Psoas muscle (tissue), 7 donors: ENCODE measurements at regions not wholly inside any gene's neighbourhood (a gene's known extent, or its start where the extent isn't known, plus 50 kb on each side); places are given as distances from the start of the nearest gene placed in this dataset.

Experiments
- ATAC-seq, 4 donors: fragments of 200-7000 bp; cut with Tn5 transposase; one replicate each; pipeline ENCODE4 v1.9.1; 2020; ENCODE audit warnings: moderate library complexity in 3 of 4, mild to moderate bottlenecking in 2 of 4
- DNase-seq, 2 donors: peaks; one replicate each; pipeline ENCODE4 v3.0.0-alpha.2; 2020
- H3K27ac ChIP-seq: fragments of 200-600 bp; one replicate; pipeline ENCODE4 v1.8.0; 2022
- H3K27me3 ChIP-seq, 3 donors: fragments of 200-600 bp in 1 of 3; one replicate each; pipeline versions ENCODE4 v1.6.1 to v1.8.0; 2013 to 2022; ENCODE audit warnings: low read length in 2 of 3, mild to moderate bottlenecking in 2 of 3, moderate library complexity in 1 of 3; ENCODE audit not compliant: insufficient read depth in 3 of 3
- H3K36me3 ChIP-seq, 2 donors: fragments of 200-600 bp in 1 of 2; one replicate each; pipeline versions ENCODE4 v1.6.1 to v1.8.0; 2013 to 2022; ENCODE audit warnings: low read depth in 1 of 2, mild to moderate bottlenecking in 1 of 2, moderate library complexity in 1 of 2; ENCODE audit not compliant: insufficient read depth in 1 of 2
- H3K4me1 ChIP-seq: fragments of 200-600 bp; one replicate; pipeline ENCODE4 v1.8.0; 2022
- H3K4me3 ChIP-seq: fragments of 200-600 bp; one replicate; pipeline ENCODE4 v1.8.0; 2022; ENCODE audit warnings: mild to moderate bottlenecking
- H3K9me3 ChIP-seq: fragments of 200-600 bp; one replicate; pipeline ENCODE4 v1.8.0; 2022
- WGBS, 3 donors: extraction: QIAGEN DNeasy Blood & Tissue Kit; methylation state at CpG; one replicate each; pipeline versions ENCODE4 v1.1.6 to v1.1.7; 2013; 5-methylcytosine and 5-hydroxymethylcytosine counted together
- intact Hi-C, 2 donors: fragments of 100-400 bp; cut with DNase I; formaldehyde crosslinking; loops; one replicate each; pipeline versions ENCODE4 v1.11.0 to v1.14.2; 2022
- TF ChIP-seq, protein P1 (sequence below): fragments of 200-600 bp; IDR thresholded peaks from one replicate; pipeline ENCODE4 v1.8.0; 2022; ENCODE audit warnings: antibody characterized with exemption
- donor health status: healthy with polysubstance abuse.
- donor health status: DM: no; HTN: no; CAD: no; lungs with moderate emphysema.
- donor health status: Bipolar disorder and iron deficiency.
- donor health status: healthy.
- donor health status: DM: yes; HTN: yes; CAD: no.
- donor health status: DM: no; HTN: no; CAD: no.
- donor health status: DM: yes; HTN: yes; CAD: no.

DNA sequence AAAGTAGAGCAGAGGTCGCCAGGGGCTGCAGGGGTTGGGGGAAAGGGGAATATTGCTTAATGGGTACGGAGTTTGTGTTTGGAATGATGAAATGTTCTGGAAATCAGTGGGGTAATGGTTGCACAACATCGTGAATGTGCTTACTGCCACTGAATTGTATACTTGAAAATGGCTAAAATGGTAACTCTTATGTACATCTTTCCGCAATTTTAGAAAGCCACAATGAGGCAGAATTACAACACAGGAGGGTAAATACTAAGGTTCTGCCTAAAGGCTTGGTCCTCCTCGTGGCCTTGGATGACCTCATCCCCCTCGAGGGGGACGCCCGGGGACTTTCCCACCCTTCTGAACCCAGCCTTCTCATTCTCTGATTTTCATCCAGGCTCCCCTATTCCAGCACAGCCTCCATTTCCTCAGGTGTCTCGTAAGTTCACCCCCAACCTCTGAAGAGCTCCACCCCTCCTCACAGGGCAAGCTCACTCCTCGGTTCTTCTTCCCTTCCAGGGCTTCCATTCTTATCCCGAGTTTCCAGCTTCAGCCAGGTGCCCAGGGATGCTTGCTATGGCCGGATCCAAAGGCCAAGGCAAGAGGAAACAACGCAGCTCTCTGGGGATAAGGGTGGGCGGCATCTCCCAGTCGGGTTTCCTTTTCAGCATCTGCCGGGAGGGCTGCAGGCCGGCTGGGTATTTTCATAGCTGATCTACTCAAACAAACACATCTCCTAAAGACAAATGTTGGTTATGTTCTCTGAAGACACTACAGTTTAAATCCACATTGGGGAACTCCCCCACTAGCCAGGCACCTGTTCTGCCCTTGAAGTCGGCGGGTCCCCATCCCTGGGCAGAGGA lies 71.3 kb upstream of the ACSL1 start:
- ATAC-seq (no peak), DNase-seq (no peak)
- intact Hi-C loops, result no loop called here
- TF ChIP-seq, protein P1, sequence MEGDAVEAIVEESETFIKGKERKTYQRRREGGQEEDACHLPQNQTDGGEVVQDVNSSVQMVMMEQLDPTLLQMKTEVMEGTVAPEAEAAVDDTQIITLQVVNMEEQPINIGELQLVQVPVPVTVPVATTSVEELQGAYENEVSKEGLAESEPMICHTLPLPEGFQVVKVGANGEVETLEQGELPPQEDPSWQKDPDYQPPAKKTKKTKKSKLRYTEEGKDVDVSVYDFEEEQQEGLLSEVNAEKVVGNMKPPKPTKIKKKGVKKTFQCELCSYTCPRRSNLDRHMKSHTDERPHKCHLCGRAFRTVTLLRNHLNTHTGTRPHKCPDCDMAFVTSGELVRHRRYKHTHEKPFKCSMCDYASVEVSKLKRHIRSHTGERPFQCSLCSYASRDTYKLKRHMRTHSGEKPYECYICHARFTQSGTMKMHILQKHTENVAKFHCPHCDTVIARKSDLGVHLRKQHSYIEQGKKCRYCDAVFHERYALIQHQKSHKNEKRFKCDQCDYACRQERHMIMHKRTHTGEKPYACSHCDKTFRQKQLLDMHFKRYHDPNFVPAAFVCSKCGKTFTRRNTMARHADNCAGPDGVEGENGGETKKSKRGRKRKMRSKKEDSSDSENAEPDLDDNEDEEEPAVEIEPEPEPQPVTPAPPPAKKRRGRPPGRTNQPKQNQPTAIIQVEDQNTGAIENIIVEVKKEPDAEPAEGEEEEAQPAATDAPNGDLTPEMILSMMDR, result no peak
- Histone ChIP-seq H3K4me1 (peaks cover 5% of the 10 kb centered on the region), H3K4me3 (no peak overlapping the region), H3K36me3 (no peaks in the 10 kb centered on the region), H3K27ac (no peak overlapping the region), H3K27me3 (no peaks in the 10 kb centered on the region), H3K9me3 (no peaks in the 10 kb centered on the region)
- 65 to 74% (median 71%) methylated on average over 19 of the region's 19 CpGs for WGBS, 3 donors

DNA sequence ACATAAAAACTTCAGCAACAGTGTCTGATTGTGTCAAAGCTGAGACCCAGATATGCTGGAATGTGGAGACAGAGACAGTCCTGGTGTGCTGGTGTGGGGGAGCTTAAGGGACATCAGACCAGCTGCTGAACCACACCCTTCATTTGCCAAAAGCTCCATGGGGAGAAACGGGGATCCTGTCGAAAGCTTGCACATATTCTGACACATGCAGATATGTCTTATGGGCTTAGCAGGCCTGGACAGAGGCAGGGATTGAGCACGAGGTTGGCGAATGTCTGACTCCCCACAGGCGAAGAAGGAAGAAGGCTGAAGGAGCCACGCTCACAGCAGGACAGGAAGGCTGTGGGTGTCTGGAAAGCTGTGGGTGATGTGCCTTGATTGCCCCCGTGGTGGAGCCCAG lies 72.1 kb upstream of the ACSL1 start:
- Histone ChIP-seq H3K9me3 (no peaks in the 10 kb centered on the region), H3K4me1 (peaks cover 5% of the 10 kb centered on the region), H3K4me3 (no peak overlapping the region), H3K36me3 (no peaks in the 10 kb centered on the region), H3K27me3 (no peaks in the 10 kb centered on the region), H3K27ac (no peak overlapping the region)
- no peak for DNase-seq
- 47 to 57% (median 47%) methylated on average over 7 of the region's 7 CpGs for WGBS, 3 donors
- no peak for ATAC-seq
- TF ChIP-seq, protein P1, result no peak
- intact Hi-C loops, result no loop called here

DNA sequence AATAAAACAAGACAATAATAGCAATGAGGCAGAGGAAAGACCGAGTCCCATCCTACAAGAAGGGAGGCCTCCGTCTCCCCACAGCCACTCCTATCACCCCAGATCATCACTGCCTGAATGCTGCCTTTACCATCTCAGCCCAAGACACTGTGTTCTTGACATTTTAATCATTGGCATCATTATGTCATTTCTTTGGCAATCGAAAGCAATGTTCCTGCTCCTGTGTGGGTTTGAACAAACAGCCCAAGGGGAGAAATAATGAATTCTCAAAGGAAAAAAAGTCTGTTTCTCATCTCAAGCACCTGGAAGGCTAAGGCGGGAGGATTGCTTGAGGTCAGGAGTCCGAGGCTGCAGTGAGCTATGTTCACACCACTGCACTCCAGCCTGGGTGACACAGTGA lies 73.0 kb upstream of the ACSL1 start:
- TF ChIP-seq, protein P1, result no peak
- ATAC-seq, result no peak
- Histone ChIP-seq H3K27ac (no peak overlapping the region), H3K4me1 (peaks cover 5% of the 10 kb centered on the region), H3K27me3 (no peaks in the 10 kb centered on the region), H3K9me3 (no peaks in the 10 kb centered on the region), H3K4me3 (no peak overlapping the region), H3K36me3 (no peaks in the 10 kb centered on the region)
- intact Hi-C loops, result no loop called here
- no peak for DNase-seq
- WGBS, 3 donors, result 71 to 85% (median 78%) methylated on average over 5 of the region's 5 CpGs

DNA sequence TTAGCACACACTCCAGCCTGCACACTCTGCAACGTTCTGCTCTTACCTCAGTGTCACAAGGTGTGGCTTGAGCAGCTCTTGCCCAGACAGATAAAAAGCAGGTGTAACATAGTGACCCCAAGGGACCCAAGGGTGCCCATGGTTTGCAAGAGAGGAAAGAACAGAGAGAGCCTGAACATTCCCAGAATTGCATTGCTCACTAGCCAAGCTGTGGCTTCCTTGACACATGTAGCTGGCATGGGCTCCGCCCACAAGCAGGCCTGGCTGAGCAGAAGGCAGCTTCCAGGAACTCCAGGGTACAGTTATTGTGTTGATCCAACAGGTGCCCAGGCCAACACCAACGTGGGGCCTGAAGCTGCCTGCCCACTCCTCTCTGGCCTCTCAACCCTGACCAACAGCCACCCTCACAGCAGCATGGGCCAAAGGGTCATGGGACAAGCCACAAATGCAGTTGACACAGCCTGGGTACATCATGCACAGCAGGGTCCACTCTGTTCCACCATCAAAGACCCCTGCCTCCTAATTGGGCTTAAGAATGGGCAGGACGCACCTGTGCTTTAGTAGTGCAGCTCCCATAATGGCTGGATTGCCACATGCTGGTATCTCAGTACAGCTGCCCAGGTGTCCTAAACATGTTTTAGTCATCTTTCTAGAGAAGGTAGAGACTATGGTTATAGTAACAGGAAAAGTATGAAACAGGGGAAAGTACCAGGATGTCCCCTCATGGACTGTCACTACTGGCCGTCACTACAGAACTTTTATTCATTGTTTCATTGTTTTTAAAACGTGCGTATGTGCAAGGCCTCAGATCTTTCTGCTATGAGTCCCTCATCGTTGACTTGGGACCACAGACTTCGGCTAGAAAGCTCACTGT lies 73.7 kb upstream of the ACSL1 start:
- H3K4me1 ChIP-seq, result peaks cover 4% of the 10 kb centered on the region

More for the DNA sequence above, 73.7 kb upstream of the ACSL1 start:
- 72 to 75% (median 74%) methylated on average over 9 of the region's 9 CpGs for WGBS, 3 donors
- intact Hi-C loops, result loop anchor here in 1 of 2 donors (5.0 kb wide), 1 partner anchor 152 kb away; no protein-coding TSS in a partner anchor
- TF ChIP-seq, protein P1, result no peak
- Histone ChIP-seq H3K9me3 (no peaks in the 10 kb centered on the region), H3K27me3 (no peaks in the 10 kb centered on the region), H3K36me3 (no peaks in the 10 kb centered on the region), H3K27ac (no peak overlapping the region), H3K4me3 (no peak overlapping the region)
- peak; percentile 61 to 90 (median 80) for ATAC-seq
- DNase-seq, result peak; percentile 34 to 58
